GM12878 (cell line): ENCODE measurements at regions not wholly inside any gene's neighbourhood (a gene's known extent, or its start where the extent isn't known, plus 50 kb on each side); places are given as distances from the start of the nearest gene placed in this dataset.

Source experiments
- ATAC-seq: fragments of 200-7000 bp; cut with Tn5 transposase; 3 replicates; pipeline ENCODE4 v1.9.1; 2020; ENCODE audit warnings: mild to moderate bottlenecking, moderate library complexity
- BruUV-seq: library from RNA; stranded (reverse); fragments of 400-500 nt; replicated peaks from 2 replicates; lab custom pipeline; 2021; lab: Mats Ljungman, UMichigan
- CTCF ChIA-PET: fragments of 300-600 bp; sonication (Branson Sonifier 250); formaldehyde crosslinking; extraction: SDS; loops from one replicate; lab custom pipeline; 2021; ENCODE audit warnings: inconsistent platforms; lab: Yijun Ruan, JAX
- POLR2A ChIA-PET: fragments of 350-600 bp; formaldehyde crosslinking; extraction: SDS; loops from one replicate; lab custom pipeline; 2021; ENCODE audit warnings: inconsistent platforms; lab: Charles Lee
- RAD21 ChIA-PET: fragments of 300-600 bp; sonication (Branson Sonifier 250); formaldehyde crosslinking; loops from one replicate; lab custom pipeline; 2023; ENCODE audit warnings: antibody characterized with exemption; ENCODE audit not compliant: unreplicated experiment; lab: Charles Lee
- SMC1A ChIA-PET: fragments of 300-600 bp; sonication (Branson Sonifier 250); formaldehyde crosslinking; loops from one replicate; lab custom pipeline; 2023; ENCODE audit not compliant: unreplicated experiment, uncharacterized antibody; lab: Charles Lee
- DNase-seq: peaks from one replicate; pipeline ENCODE4 v3.0.0-alpha.2; 2011; ENCODE audit warnings: low read depth, low spot score
- FAIRE-seq: peaks from 3 replicates; lab custom pipeline; 2011; peaks lifted over from hg19 to GRCh38; lab: Jason Lieb, UNC
- H2AFZ ChIP-seq: 2 replicates; pipeline ENCODE4 v1.6.0; 2011; ENCODE audit warnings: low read depth, low read length, control low read depth; ENCODE audit not compliant: control insufficient read depth
- H3K27ac ChIP-seq: 2 replicates; pipeline ENCODE4 v1.5.1; 2011; ENCODE audit warnings: control low read depth; ENCODE audit not compliant: control insufficient read depth, insufficient read depth
- H3K27me3 ChIP-seq, 2 experiments: replicated peaks in 1 of 2; 2 replicates each; pipeline versions ENCODE4 v1.6.0 to v1.6.1; 2011; ENCODE audit warnings: low read length in 1 of 2; ENCODE audit not compliant: control insufficient read depth in 2 of 2, insufficient read depth in 2 of 2
- H3K36me3 ChIP-seq, 2 experiments: 2 replicates each; pipeline ENCODE4 v1.5.1; 2011; ENCODE audit warnings: low read length in 1 of 2; ENCODE audit not compliant: control insufficient read depth in 2 of 2, insufficient read depth in 2 of 2
- H3K4me1 ChIP-seq: 2 replicates; pipeline ENCODE4 v1.6.1; 2011; ENCODE audit warnings: mild to moderate bottlenecking, low read length, moderate library complexity, mixed read lengths; ENCODE audit not compliant: control insufficient read depth, insufficient read depth
- H3K4me2 ChIP-seq: 2 replicates; pipeline ENCODE4 v1.6.0; 2011; ENCODE audit warnings: control low read depth; ENCODE audit not compliant: control insufficient read depth, insufficient read depth
- H3K4me3 ChIP-seq: fragments of 200-600 bp; sonication (generic); 2 replicates; pipeline ENCODE4 v1.5.1; 2016
- H3K79me2 ChIP-seq: 2 replicates; pipeline ENCODE4 v1.6.0; 2011; ENCODE audit warnings: low read length; ENCODE audit not compliant: control insufficient read depth, insufficient read depth
- H3K9ac ChIP-seq: 2 replicates; pipeline ENCODE4 v1.8.0; 2011; ENCODE audit warnings: low read length, control low read depth, mixed read lengths; ENCODE audit not compliant: control insufficient read depth, insufficient read depth
- H3K9me3 ChIP-seq: replicated peaks from 3 replicates; pipeline ENCODE4 v1.5.1; 2011; ENCODE audit warnings: mild to moderate bottlenecking, low read length; ENCODE audit not compliant: control insufficient read depth, insufficient read depth
- H4K20me1 ChIP-seq: 2 replicates; pipeline ENCODE4 v1.6.0; 2011; ENCODE audit not compliant: control insufficient read depth, insufficient read depth
- BCL11A ChIP-seq: IDR thresholded peaks from 2 replicates; pipeline ENCODE4 v1.6.1; 2011; ENCODE audit warnings: low read depth, low read length
- CBFB ChIP-seq: IDR thresholded peaks from 2 replicates; pipeline ENCODE4 v1.6.1; 2016; ENCODE audit warnings: antibody characterized with exemption, low read depth
- CBX5 ChIP-seq: sonication (generic); IDR thresholded peaks from 2 replicates; pipeline ENCODE4 v1.6.1; 2016; ENCODE audit warnings: low read depth, moderate library complexity, mild to moderate bottlenecking, inconsistent platforms
- FOXM1 ChIP-seq: IDR thresholded peaks from 2 replicates; pipeline ENCODE4 v1.6.1; 2012; ENCODE audit warnings: low read depth, mild to moderate bottlenecking, inconsistent platforms, low read length, moderate library complexity
- HDAC2 ChIP-seq: fragments of 200-600 bp; sonication (generic); IDR thresholded peaks from 2 replicates; pipeline ENCODE4 v1.6.1; 2017
- JUNB ChIP-seq: IDR thresholded peaks from 2 replicates; pipeline ENCODE4 v1.6.1; 2016; ENCODE audit warnings: antibody characterized with exemption, mild to moderate bottlenecking
- KAT2A ChIP-seq: conservative IDR thresholded peaks from 2 replicates; pipeline ENCODE4 v1.6.1; 2011; ENCODE audit warnings: low read depth, low read length; ENCODE audit not compliant: control insufficient read depth
- KLF5 ChIP-seq: fragments of 450-650 bp; IDR thresholded peaks from 2 replicates; pipeline ENCODE4 v1.6.1; 2014; ENCODE audit warnings: mild to moderate bottlenecking; ENCODE audit not compliant: partially characterized antibody
- MEF2A ChIP-seq: IDR thresholded peaks from 2 replicates; pipeline ENCODE4 v1.6.1; 2011; ENCODE audit warnings: low read depth, mild to moderate bottlenecking, low read length, moderate library complexity; ENCODE audit not compliant: insufficient read depth
- MXI1 ChIP-seq: fragments of 150-350 bp; IDR thresholded peaks from 2 replicates; pipeline ENCODE4 v1.6.1; 2011; ENCODE audit warnings: low read depth, mild to moderate bottlenecking, inconsistent platforms, low read length, improper control_type of control experiment
- NR2C2 ChIP-seq: IDR thresholded peaks from 2 replicates; pipeline ENCODE4 v1.6.1; 2011; ENCODE audit warnings: borderline replicate concordance, low read depth; ENCODE audit not compliant: control insufficient read depth, insufficient read length
- PML ChIP-seq: IDR thresholded peaks from 2 replicates; pipeline ENCODE4 v1.6.1; 2012; ENCODE audit warnings: low read length, inconsistent platforms
- POLR2A ChIP-seq: IDR thresholded peaks from 2 replicates; pipeline ENCODE4 v1.6.1; 2011; ENCODE audit warnings: low read depth, mild to moderate bottlenecking, low read length
- SMAD5 ChIP-seq: IDR thresholded peaks from 2 replicates; pipeline ENCODE4 v1.6.1; 2016; ENCODE audit warnings: antibody characterized with exemption, low read depth
- STAT1 ChIP-seq: fragments of 450-650 bp; conservative IDR thresholded peaks from 2 replicates; pipeline ENCODE4 v1.6.1; 2014; ENCODE audit warnings: antibody characterized with exemption, mild to moderate bottlenecking
- ZNF24 ChIP-seq: fragments of 450-650 bp; IDR thresholded peaks from 2 replicates; pipeline ENCODE4 v1.6.1; 2017; ENCODE audit warnings: antibody characterized with exemption, mild to moderate bottlenecking
- WGBS: methylation state at CpG from one replicate; pipeline ENCODE4 v1.1.6; 2016; ENCODE audit warnings: low lambda C conversion rate; ENCODE audit not compliant: insufficient replicate concordance, insufficient coverage; ENCODE audit errors: missing lambda C conversion rate; 5-methylcytosine and 5-hydroxymethylcytosine counted together
- in situ Hi-C: fragments of 300-500 bp; cut with MboI; formaldehyde crosslinking; loops from 9 replicates; pipeline ENCODE4 v1.14.3; 2018; ENCODE audit warnings: mixed read lengths
- intact Hi-C: fragments of 100-400 bp; cut with micrococcal nuclease; formaldehyde crosslinking; loops from one replicate; pipeline ENCODE4 v1.14.2; 2022; ENCODE audit not compliant: unreplicated experiment
- TF ChIP-seq, protein P1 (sequence below): IDR thresholded peaks from 2 replicates; pipeline ENCODE4 v1.6.1; 2011; ENCODE audit warnings: mild to moderate bottlenecking, low read depth, low read length, moderate library complexity; ENCODE audit not compliant: insufficient replicate concordance
- TF ChIP-seq, protein P2 (sequence below): fragments of 450-650 bp; formaldehyde crosslinking; IDR thresholded peaks from 2 replicates; pipeline ENCODE4 v1.5.0; 2022; ENCODE audit warnings: mild to moderate bottlenecking, missing genetic modification characterization
- TF ChIP-seq, protein P3 (sequence below): fragments of 150-350 bp; IDR thresholded peaks from 2 replicates; pipeline ENCODE4 v1.6.1; 2014; ENCODE audit warnings: mild to moderate bottlenecking, low read depth, low read length

DNA sequence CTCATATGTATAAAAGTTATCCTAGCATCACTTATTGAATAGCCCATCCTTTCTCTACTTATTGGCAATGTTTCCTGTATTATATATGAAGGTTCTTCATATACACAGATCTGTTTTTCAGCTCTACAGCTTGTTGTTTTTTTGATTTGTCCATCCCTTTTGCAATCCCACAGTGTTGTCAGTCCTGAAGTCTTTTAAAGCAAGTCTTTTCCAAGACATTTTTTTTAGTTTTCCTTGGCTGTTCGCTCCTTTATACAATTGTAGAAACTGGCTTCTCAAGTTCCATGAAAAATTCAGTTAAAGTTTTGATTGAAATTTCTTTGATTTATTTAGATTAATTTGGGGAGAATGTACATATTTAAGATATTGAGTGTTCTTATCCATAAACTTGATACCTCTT lies 295.3 kb upstream of the SORL1-AS1 start:
- Histone ChIP-seq H3K4me1 (no peaks in the 10 kb centered on the region), H4K20me1 (no peaks in the 10 kb centered on the region), H3K27ac (no peak overlapping the region), H3K9ac (no peak overlapping the region), H2AFZ (no peak overlapping the region), H3K9me3 (peaks cover 1% of the 10 kb centered on the region), H3K79me2 (no peaks in the 10 kb centered on the region), H3K4me3 (no peak overlapping the region), H3K27me3 (no peaks in the 10 kb centered on the region), H3K36me3 (no peaks in the 10 kb centered on the region), H3K4me2 (no peak overlapping the region)
- ATAC-seq, result no peak
- no peak for FAIRE-seq
- ChIA-PET SMC1A (no interaction called here), POLR2A (no interaction called here), RAD21 (no interaction called here), CTCF (no interaction called here)
- 0% methylated on average over 1 of the region's 1 CpG for WGBS
- TF ChIP-seq, protein P1, sequence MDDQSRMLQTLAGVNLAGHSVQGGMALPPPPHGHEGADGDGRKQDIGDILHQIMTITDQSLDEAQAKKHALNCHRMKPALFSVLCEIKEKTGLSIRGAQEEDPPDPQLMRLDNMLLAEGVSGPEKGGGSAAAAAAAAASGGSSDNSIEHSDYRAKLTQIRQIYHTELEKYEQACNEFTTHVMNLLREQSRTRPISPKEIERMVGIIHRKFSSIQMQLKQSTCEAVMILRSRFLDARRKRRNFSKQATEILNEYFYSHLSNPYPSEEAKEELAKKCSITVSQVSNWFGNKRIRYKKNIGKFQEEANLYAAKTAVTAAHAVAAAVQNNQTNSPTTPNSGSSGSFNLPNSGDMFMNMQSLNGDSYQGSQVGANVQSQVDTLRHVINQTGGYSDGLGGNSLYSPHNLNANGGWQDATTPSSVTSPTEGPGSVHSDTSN, result no peak
- TF ChIP-seq CBX5 (no peak), FOXM1 (no peak), CBFB (no peak), MEF2A (no peak), ZNF24 (no peak), PML (no peak), POLR2A (no peak), STAT1 (no peak), HDAC2 (no peak), KAT2A (no peak), BCL11A (no peak), MXI1 (no peak), SMAD5 (no peak), KLF5 (no peak), NR2C2 (no peak), JUNB (no peak)
- TF ChIP-seq, protein P2, sequence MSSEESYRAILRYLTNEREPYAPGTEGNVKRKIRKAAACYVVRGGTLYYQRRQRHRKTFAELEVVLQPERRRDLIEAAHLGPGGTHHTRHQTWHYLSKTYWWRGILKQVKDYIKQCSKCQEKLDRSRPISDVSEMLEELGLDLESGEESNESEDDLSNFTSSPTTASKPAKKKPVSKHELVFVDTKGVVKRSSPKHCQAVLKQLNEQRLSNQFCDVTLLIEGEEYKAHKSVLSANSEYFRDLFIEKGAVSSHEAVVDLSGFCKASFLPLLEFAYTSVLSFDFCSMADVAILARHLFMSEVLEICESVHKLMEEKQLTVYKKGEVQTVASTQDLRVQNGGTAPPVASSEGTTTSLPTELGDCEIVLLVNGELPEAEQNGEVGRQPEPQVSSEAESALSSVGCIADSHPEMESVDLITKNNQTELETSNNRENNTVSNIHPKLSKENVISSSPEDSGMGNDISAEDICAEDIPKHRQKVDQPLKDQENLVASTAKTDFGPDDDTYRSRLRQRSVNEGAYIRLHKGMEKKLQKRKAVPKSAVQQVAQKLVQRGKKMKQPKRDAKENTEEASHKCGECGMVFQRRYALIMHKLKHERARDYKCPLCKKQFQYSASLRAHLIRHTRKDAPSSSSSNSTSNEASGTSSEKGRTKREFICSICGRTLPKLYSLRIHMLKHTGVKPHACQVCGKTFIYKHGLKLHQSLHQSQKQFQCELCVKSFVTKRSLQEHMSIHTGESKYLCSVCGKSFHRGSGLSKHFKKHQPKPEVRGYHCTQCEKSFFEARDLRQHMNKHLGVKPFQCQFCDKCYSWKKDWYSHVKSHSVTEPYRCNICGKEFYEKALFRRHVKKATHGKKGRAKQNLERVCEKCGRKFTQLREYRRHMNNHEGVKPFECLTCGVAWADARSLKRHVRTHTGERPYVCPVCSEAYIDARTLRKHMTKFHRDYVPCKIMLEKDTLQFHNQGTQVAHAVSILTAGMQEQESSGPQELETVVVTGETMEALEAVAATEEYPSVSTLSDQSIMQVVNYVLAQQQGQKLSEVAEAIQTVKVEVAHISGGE, result no peak
- TF ChIP-seq, protein P3, sequence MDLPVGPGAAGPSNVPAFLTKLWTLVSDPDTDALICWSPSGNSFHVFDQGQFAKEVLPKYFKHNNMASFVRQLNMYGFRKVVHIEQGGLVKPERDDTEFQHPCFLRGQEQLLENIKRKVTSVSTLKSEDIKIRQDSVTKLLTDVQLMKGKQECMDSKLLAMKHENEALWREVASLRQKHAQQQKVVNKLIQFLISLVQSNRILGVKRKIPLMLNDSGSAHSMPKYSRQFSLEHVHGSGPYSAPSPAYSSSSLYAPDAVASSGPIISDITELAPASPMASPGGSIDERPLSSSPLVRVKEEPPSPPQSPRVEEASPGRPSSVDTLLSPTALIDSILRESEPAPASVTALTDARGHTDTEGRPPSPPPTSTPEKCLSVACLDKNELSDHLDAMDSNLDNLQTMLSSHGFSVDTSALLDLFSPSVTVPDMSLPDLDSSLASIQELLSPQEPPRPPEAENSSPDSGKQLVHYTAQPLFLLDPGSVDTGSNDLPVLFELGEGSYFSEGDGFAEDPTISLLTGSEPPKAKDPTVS, result no peak
- in situ Hi-C loops, result no loop called here
- no peak for DNase-seq
- no TSS peak for BruUV-seq
- intact Hi-C loops, result no loop called here
